GM21515 (cell line): ENCODE measurements at regions not wholly inside any gene's neighbourhood (a gene's known extent, or its start where the extent isn't known, plus 50 kb on each side); places are given as distances from the start of the nearest gene placed in this dataset.
"Not testable (repeated sequence)": the region's sequence is repeated elsewhere in the genome, so short reads cannot be mapped to it uniquely, and the experiment has no call there.

Source experiments
- ATAC-seq: cut with Tn5 transposase; IDR thresholded peaks from one replicate; pipeline ENCODE4 v1.9.1; 2021; ENCODE audit not compliant: unreplicated experiment

GRCh38 chrX:124234348-124234747, 98.1 kb upstream of the TEX13D start:
- ATAC-seq = no peak

- ATAC-seq = no peak
Observed at GRCh38 chrX:124238268-124238667, 94.2 kb upstream of the TEX13D start.

DNA sequence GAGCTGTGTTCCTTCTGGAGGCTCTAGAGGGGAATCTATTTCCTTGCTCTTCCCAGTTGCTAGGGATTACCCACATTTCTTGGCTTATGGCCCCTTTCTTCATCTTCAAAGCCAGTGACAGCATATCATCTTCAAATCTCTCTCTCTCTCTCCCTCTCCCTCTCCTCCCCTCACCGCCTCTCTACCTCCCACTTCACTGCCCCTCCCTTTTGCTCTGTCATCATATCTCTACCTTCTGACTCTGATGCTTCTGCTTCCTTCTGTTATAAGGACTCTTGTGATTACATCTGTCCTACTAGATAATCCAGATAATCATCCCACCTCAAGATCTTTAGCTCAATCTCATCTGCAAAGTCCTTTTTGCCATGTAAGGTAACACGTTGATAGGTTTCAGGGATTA, 93.1 kb upstream of the TEX13D start:
- peak; percentile 23 for ATAC-seq

DNA sequence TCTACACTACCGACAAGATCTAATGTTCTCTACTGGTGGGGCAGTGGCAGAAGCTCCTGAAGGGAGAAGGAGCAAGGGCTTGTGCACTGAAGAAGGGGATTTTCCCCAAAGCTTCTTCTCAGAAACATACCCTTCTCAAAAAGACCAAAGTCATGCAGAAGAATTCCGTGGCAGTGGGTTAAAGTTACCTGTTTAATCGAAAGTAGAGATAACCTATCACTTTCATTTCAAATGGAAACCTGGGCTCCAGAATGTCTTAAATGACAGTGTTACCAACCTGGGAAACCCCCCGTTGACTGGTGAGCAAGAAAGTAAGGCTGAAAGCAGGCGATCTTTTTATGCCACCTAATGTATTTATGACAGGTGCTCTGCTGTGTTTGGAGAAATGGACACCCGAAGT, 92.5 kb upstream of the TEX13D start:
- ATAC-seq = peak; percentile 89

- no peak for ATAC-seq
Observed at GRCh38 chrX:124240422-124240821, 92.0 kb upstream of the TEX13D start.

- no peak for ATAC-seq
Observed at GRCh38 chrX:124242131-124242530, 90.3 kb upstream of the TEX13D start.

- ATAC-seq = no peak
Observed at GRCh38 chrX:124249345-124249744, 83.1 kb upstream of the TEX13D start.

DNA sequence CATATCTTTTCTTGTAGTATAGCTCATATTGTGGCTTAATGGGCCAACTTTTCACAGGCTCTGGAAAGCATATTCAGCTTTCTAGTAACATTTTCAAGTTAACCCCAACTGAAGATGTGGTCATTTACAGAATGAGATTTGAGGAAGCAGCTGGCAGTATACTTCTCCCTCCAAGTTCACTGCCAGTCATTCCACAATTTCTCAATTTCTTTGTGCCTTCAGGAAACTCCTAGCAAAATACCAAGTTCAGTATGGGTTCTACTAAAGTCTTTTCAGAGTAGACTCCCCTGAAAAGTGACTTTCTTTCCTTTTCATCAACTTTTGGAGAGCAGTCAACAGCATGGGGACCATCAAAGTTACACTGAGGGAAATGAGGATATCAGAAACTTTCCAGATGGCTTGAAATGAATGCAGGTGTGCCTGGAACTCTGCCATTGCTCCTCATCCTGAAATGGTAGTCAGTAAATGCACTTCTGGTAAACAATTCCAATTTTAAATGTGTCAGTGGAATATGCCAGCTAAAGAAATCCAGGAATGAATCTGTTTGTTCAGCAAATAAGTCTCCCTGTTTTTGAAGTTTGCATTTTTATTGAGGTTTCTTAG, 81.5 kb upstream of the TEX13D start:
- ATAC-seq = no peak

GRCh38 chrX:124254611-124255010, 77.8 kb upstream of the TEX13D start:
- ATAC-seq = no peak

- ATAC-seq = no peak
Observed at GRCh38 chrX:124256216-124256615, 76.2 kb upstream of the TEX13D start.

- ATAC-seq = no peak
Observed at GRCh38 chrX:124256629-124257380, 75.7 kb upstream of the TEX13D start.

GRCh38 chrX:124257924-124258702, 74.3 kb upstream of the TEX13D start:
- ATAC-seq = no peak

GRCh38 chrX:124260845-124261244, 71.6 kb upstream of the TEX13D start:
- ATAC-seq = no peak

- no peak for ATAC-seq
Observed at GRCh38 chrX:124263743-124264142, 68.7 kb upstream of the TEX13D start.

DNA sequence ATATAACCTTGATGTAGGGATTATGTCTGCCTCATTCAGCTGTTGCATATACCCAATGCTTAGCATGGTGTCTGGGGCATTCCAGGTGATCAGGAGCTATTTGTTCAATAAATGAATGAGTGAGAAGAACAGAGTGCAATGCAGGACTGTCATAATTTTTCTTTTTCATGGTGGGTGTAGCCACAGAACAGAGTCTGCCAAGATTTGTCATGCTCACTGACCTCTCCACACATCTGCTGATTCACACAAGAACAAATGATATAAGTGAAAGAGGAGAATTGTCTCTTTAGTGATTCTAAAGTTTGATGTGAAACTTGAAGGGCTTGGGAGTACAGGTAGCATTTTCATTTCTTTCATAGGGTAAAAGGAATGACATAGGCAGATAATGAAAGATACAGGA, 64.4 kb upstream of the TEX13D start:
- no peak for ATAC-seq

- no peak for ATAC-seq
Observed at GRCh38 chrX:124269881-124270280, 62.6 kb upstream of the TEX13D start.

DNA sequence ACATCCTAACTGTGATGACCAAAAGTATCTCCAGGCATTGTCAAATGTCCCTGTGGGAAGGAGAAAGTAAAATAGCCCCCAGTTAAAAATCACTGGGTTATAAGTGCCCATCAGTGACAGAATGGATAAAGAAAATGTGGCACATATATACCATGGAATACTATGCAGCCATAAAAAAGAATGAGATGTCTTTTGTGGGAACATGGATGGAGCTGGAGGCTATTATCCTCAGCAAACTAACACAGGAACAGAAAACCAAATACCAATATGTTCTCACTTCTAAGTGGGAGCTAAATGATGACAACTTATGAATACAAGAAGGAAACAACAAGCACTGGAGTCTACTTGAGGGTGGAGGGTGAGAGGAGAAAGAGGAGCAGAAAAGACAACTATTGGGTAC, 60.9 kb upstream of the TEX13D start:
- ATAC-seq = not testable (repeated sequence)

GRCh38 chrX:124272370-124272982, 60.0 kb upstream of the TEX13D start:
- no peak for ATAC-seq

GRCh38 chrX:124274438-124275181, 57.9 kb upstream of the TEX13D start:
- ATAC-seq = no peak

- ATAC-seq = no peak
Observed at GRCh38 chrX:124275182-124275894, 57.1 kb upstream of the TEX13D start.
